Kidney (tissue), 13 donors: ENCODE measurements at regions not wholly inside any gene's neighbourhood (a gene's known extent, or its start where the extent isn't known, plus 50 kb on each side); places are given as distances from the start of the nearest gene placed in this dataset.

Experiments used
- DNase-seq, 5 donors: peaks; one replicate each; pipeline ENCODE4 v3.0.0-alpha.2; 2013 to 2020
- FAIRE-seq: peaks from 2 replicates; lab custom pipeline; 2012; peaks lifted over from hg19 to GRCh38; lab: Jason Lieb, UNC
- H3K27ac ChIP-seq, 2 donors: one replicate each; pipeline ENCODE4 v1.7.0; 2013; ENCODE audit warnings: low read depth in 2 of 2, low read length in 2 of 2, inconsistent platforms in 1 of 2
- H3K27me3 ChIP-seq: one replicate; pipeline ENCODE4 v1.7.1; 2013; ENCODE audit warnings: low read length, inconsistent platforms; ENCODE audit not compliant: control insufficient read depth, insufficient read depth
- H3K36me3 ChIP-seq, 3 donors: one replicate each; pipeline versions ENCODE4 v1.7.0 to v1.7.1; 2013; ENCODE audit warnings: low read length in 3 of 3, control low read depth in 1 of 3, inconsistent platforms in 1 of 3; ENCODE audit not compliant: insufficient read depth in 3 of 3, control insufficient read depth in 2 of 3
- H3K4me1 ChIP-seq, 3 donors: one replicate each; pipeline versions ENCODE4 v1.7.0 to v1.7.1; 2013; ENCODE audit warnings: low read length in 3 of 3, inconsistent platforms in 1 of 3, low read depth in 1 of 3; ENCODE audit not compliant: control insufficient read depth in 2 of 3, insufficient read depth in 2 of 3
- H3K4me3 ChIP-seq, 3 donors: one replicate each; pipeline versions ENCODE4 v1.7.0 to v1.8.1; 2013; ENCODE audit warnings: low read length in 3 of 3, control low read depth in 1 of 3, inconsistent platforms in 1 of 3
- H3K9ac ChIP-seq, 3 donors: one replicate each; pipeline versions ENCODE4 v1.7.0 to v1.7.1; 2013; ENCODE audit warnings: low read length in 3 of 3, control low read depth in 1 of 3, inconsistent platforms in 1 of 3
- H3K9me3 ChIP-seq, 3 donors: one replicate each; pipeline versions ENCODE4 v1.7.0 to v1.7.1; 2013; ENCODE audit warnings: low read length in 3 of 3, control low read depth in 1 of 3, inconsistent platforms in 1 of 3; ENCODE audit not compliant: control insufficient read depth in 2 of 3, insufficient read depth in 1 of 3
- CTCF ChIP-seq: IDR thresholded peaks from 3 replicates; pipeline ENCODE4 v1.5.1; 2012; ENCODE audit warnings: mild to moderate bottlenecking, moderate library complexity, borderline replicate concordance; ENCODE audit not compliant: insufficient read depth; ENCODE audit errors: extremely low read depth
- intact Hi-C: fragments of 100-400 bp; cut with DNase I; formaldehyde crosslinking; loops from one replicate; pipeline ENCODE4 v1.11.1; 2022
- donor health status: control.
- donor health status: control.
- donor health status: control.
- donor health status: control.
- donor health status: control.
- donor health status: DM: yes; HTN: yes; CAD: no.
- donor health status: Normal renal cell carcinoma (clear cell type).

GRCh38 chr2:3082705-3083104, 294.9 kb downstream of the EIPR1 start:
- no peak for FAIRE-seq
- Histone ChIP-seq H3K36me3 (no peaks in the 10 kb centered on the region), H3K27me3 (no peaks in the 10 kb centered on the region), H3K9me3 (no peaks in the 10 kb centered on the region), H3K9ac (no peak overlapping the region), H3K27ac (no peak overlapping the region), H3K4me3 (no peak overlapping the region), H3K4me1 (no peaks in the 10 kb centered on the region)
- intact Hi-C loops: no loop called here
- TF ChIP-seq CTCF: no peak
- DNase-seq: no peak

- no peak for TF ChIP-seq CTCF
Observed at GRCh38 chr2:3079959-3080948, 297.4 kb downstream of the EIPR1 start.

GRCh38 chr2:3079466-3079865, 298.2 kb downstream of the EIPR1 start:
- no peak overlapping the region for H3K9ac ChIP-seq
- FAIRE-seq (no peak), DNase-seq (no peak)
- H3K4me3 ChIP-seq: no peak overlapping the region
- H3K36me3 ChIP-seq: no peaks in the 10 kb centered on the region
- no peaks in the 10 kb centered on the region for H3K27me3 ChIP-seq
- no peaks in the 10 kb centered on the region for H3K4me1 ChIP-seq
- TF ChIP-seq CTCF: no peak
- H3K27ac ChIP-seq: no peak overlapping the region
- no peaks in the 10 kb centered on the region for H3K9me3 ChIP-seq
- intact Hi-C loops: no loop called here

More at GRCh38 chr2:3079959-3080948, 297.4 kb downstream of the EIPR1 start:
- Histone ChIP-seq H3K4me1 (no peaks in the 10 kb centered on the region), H3K9me3 (no peaks in the 10 kb centered on the region), H3K9ac (no peak overlapping the region), H3K36me3 (no peaks in the 10 kb centered on the region), H3K27ac (no peak overlapping the region), H3K27me3 (no peaks in the 10 kb centered on the region), H3K4me3 (no peak overlapping the region)
- peak in 1 of 5 donors; percentile 57 for DNase-seq
- intact Hi-C loops: no loop called here
- FAIRE-seq: no peak
